HG03439 (cell line): ENCODE measurements at regions not wholly inside any gene's neighbourhood (a gene's known extent, or its start where the extent isn't known, plus 50 kb on each side); places are given as distances from the start of the nearest gene placed in this dataset.
"Not testable (repeated sequence)": the region's sequence is repeated elsewhere in the genome, so short reads cannot be mapped to it uniquely, and the experiment has no call there.

Experiments used
- ATAC-seq: cut with Tn5 transposase; IDR thresholded peaks from one replicate; pipeline ENCODE4 v1.9.1; 2021; ENCODE audit warnings: mild to moderate bottlenecking, moderate library complexity; ENCODE audit not compliant: unreplicated experiment

- no peak for ATAC-seq
These were observed 98.4 kb upstream of the BTG1 start for GRCh38 chr12:92244036-92244435.

- ATAC-seq: no peak
These were observed 97.3 kb upstream of the BTG1 start for GRCh38 chr12:92242907-92243306.

GRCh38 chr12:92237762-92238523 lies 92.3 kb upstream of the BTG1 start:
- no peak for ATAC-seq

- no peak for ATAC-seq
These were observed 91.6 kb upstream of the BTG1 start for GRCh38 chr12:92237262-92237661.

GRCh38 chr12:92235703-92236472 lies 90.2 kb upstream of the BTG1 start:
- ATAC-seq: no peak

GRCh38 chr12:92234533-92234932 lies 88.9 kb upstream of the BTG1 start:
- no peak for ATAC-seq

GRCh38 chr12:92233346-92234015 lies 87.8 kb upstream of the BTG1 start:
- ATAC-seq: no peak

GRCh38 chr12:92232371-92232932 lies 86.8 kb upstream of the BTG1 start:
- not testable (repeated sequence) for ATAC-seq

GRCh38 chr12:92231945-92232344 lies 86.3 kb upstream of the BTG1 start:
- not testable (repeated sequence) for ATAC-seq

- ATAC-seq: not testable (repeated sequence)
These were observed 85.9 kb upstream of the BTG1 start for GRCh38 chr12:92231532-92231931.

- no peak for ATAC-seq
These were observed 83.7 kb upstream of the BTG1 start for GRCh38 chr12:92229381-92229780.

GRCh38 chr12:92226961-92227360 lies 81.3 kb upstream of the BTG1 start:
- ATAC-seq: no peak

- ATAC-seq: no peak
These were observed 80.5 kb upstream of the BTG1 start for GRCh38 chr12:92226071-92226661.

GRCh38 chr12:92224685-92225331 lies 79.2 kb upstream of the BTG1 start:
- ATAC-seq: no peak

GRCh38 chr12:92223481-92223880 lies 77.8 kb upstream of the BTG1 start:
- ATAC-seq: no peak

- no peak for ATAC-seq
These were observed 76.1 kb upstream of the BTG1 start for GRCh38 chr12:92221656-92222315.

- no peak for ATAC-seq
These were observed 72.9 kb upstream of the BTG1 start for GRCh38 chr12:92218394-92219077.

- ATAC-seq: no peak
These were observed 70.4 kb upstream of the BTG1 start for GRCh38 chr12:92216092-92216491.

GRCh38 chr12:92215358-92215757 lies 69.7 kb upstream of the BTG1 start:
- ATAC-seq: no peak
